SK-N-MC (cell line): ENCODE measurements at regions not wholly inside any gene's neighbourhood (a gene's known extent, or its start where the extent isn't known, plus 50 kb on each side); places are given as distances from the start of the nearest gene placed in this dataset.

ENCODE experiments used
- EZH2 ChIP-seq: fragments of 200-600 bp; sonication (generic); IDR thresholded peaks from one replicate; pipeline ENCODE4 v1.6.1; 2017; ENCODE audit warnings: antibody characterized with exemption
- FOXP2 ChIP-seq: optimal IDR thresholded peaks from 2 replicates; pipeline ENCODE3; 2011; ENCODE audit warnings: mild to moderate bottlenecking, moderate library complexity; ENCODE audit not compliant: insufficient read depth; ENCODE audit errors: extremely low read length, control extremely low read depth
- POLR2AphosphoS5 ChIP-seq: IDR thresholded peaks from 2 replicates; pipeline ENCODE4 v1.6.1; 2012; ENCODE audit warnings: mild to moderate bottlenecking, low read depth, low read length, borderline replicate concordance

DNA sequence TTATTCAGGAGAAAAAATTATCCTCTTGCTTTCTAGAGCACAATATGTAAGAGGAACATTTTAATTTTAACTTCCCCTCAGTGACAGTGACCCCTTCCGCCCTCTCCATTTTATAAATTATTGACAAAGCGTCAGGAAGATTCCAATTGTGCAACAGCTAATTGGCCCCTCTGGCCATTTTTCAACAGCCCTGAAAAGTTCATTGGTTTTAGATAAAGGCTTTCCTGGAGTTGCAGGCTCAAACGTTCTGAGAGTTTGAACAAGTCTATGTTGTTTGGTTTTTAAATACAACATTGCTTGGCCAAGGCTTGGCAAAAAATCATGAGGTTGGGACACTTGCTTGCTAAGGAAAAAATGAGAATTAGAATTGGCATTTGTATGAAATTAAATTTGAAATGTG, 422.2 kb upstream of the ANKRD30A start:
- no peak for TF ChIP-seq EZH2
- no peak for TF ChIP-seq POLR2AphosphoS5
- TF ChIP-seq FOXP2: no peak
